H9 (cell line): ENCODE measurements at regions not wholly inside any gene's neighbourhood (a gene's known extent, or its start where the extent isn't known, plus 50 kb on each side); places are given as distances from the start of the nearest gene placed in this dataset.

Experiments
- DNase-seq: peaks from one replicate; pipeline ENCODE4 v3.0.0-alpha.2; 2017
- H2AFZ ChIP-seq: one replicate; pipeline ENCODE4 v1.6.1; 2013; ENCODE audit warnings: mild to moderate bottlenecking, low read length, control low read depth, moderate library complexity
- H2AK5ac ChIP-seq: 2 replicates; pipeline ENCODE4 v1.6.1; 2013; ENCODE audit warnings: low read length, control low read depth, mixed read lengths; ENCODE audit not compliant: insufficient read length
- H2BK120ac ChIP-seq: one replicate; pipeline ENCODE4 v1.6.1; 2013; ENCODE audit warnings: low read depth, mild to moderate bottlenecking, low read length, control low read depth, inconsistent platforms; ENCODE audit not compliant: poor library complexity, severe bottlenecking
- H2BK12ac ChIP-seq: 2 replicates; pipeline ENCODE4 v1.6.1; 2013; ENCODE audit warnings: low read length, control low read depth, mixed read lengths, low read depth; ENCODE audit not compliant: insufficient read length
- H2BK15ac ChIP-seq: 2 replicates; pipeline ENCODE4 v1.6.1; 2013; ENCODE audit warnings: low read depth, low read length, control low read depth
- H2BK20ac ChIP-seq: one replicate; pipeline ENCODE4 v1.6.1; 2013; ENCODE audit warnings: low read depth, mild to moderate bottlenecking, low read length, control low read depth, inconsistent platforms; ENCODE audit not compliant: poor library complexity, severe bottlenecking
- H2BK5ac ChIP-seq: 2 replicates; pipeline ENCODE4 v1.6.1; 2013; ENCODE audit warnings: low read length, control low read depth, mixed read lengths; ENCODE audit not compliant: insufficient read length
- H3K14ac ChIP-seq: 2 replicates; pipeline ENCODE4 v1.6.1; 2013; ENCODE audit warnings: low read length, control low read depth; ENCODE audit not compliant: insufficient read depth
- H3K18ac ChIP-seq: 2 replicates; pipeline ENCODE4 v1.6.1; 2013; ENCODE audit warnings: low read depth, mild to moderate bottlenecking, mixed read lengths, low read length, control low read depth; ENCODE audit not compliant: insufficient read length
- H3K23ac ChIP-seq: 2 replicates; pipeline ENCODE4 v1.6.1; 2013; ENCODE audit warnings: low read length, control low read depth, mixed read lengths, low read depth; ENCODE audit not compliant: insufficient read length
- H3K23me2 ChIP-seq: 2 replicates; pipeline ENCODE4 v1.6.1; 2013; ENCODE audit warnings: low read depth, mild to moderate bottlenecking, mixed read lengths, low read length, control low read depth; ENCODE audit not compliant: insufficient read length, poor library complexity, severe bottlenecking
- H3K27ac ChIP-seq: 2 replicates; pipeline ENCODE4 v1.5.1; 2013; ENCODE audit warnings: low read length, control low read depth, mixed read lengths, low read depth; ENCODE audit not compliant: insufficient read length
- H3K27me3 ChIP-seq: 2 replicates; pipeline ENCODE4 v1.6.1; 2013; ENCODE audit warnings: low read length, control low read depth, inconsistent platforms; ENCODE audit not compliant: insufficient read depth
- H3K4ac ChIP-seq: 2 replicates; pipeline ENCODE4 v1.6.1; 2013; ENCODE audit warnings: low read depth, mild to moderate bottlenecking, control low read depth, inconsistent platforms, low read length, moderate library complexity
- H3K4me1 ChIP-seq: 2 replicates; pipeline ENCODE4 v1.6.1; 2013; ENCODE audit warnings: low read length, control low read depth, inconsistent platforms; ENCODE audit not compliant: insufficient read depth
- H3K4me2 ChIP-seq: 2 replicates; pipeline ENCODE4 v1.6.1; 2013; ENCODE audit warnings: low read length, control low read depth, mixed read lengths; ENCODE audit not compliant: insufficient read length, insufficient read depth
- H3K56ac ChIP-seq: 2 replicates; pipeline ENCODE4 v1.6.1; 2013; ENCODE audit warnings: low read depth, mild to moderate bottlenecking, mixed read lengths, low read length, control low read depth; ENCODE audit not compliant: insufficient read length
- H3K79me1 ChIP-seq: 2 replicates; pipeline ENCODE4 v1.6.1; 2013; ENCODE audit warnings: low read depth, mild to moderate bottlenecking, moderate library complexity, low read length, control low read depth, inconsistent platforms; ENCODE audit not compliant: insufficient read depth, poor library complexity, severe bottlenecking
- H3K79me2 ChIP-seq: 2 replicates; pipeline ENCODE4 v1.6.1; 2013; ENCODE audit warnings: low read length, control low read depth, inconsistent platforms; ENCODE audit not compliant: insufficient read depth
- H3K9ac ChIP-seq: 2 replicates; pipeline ENCODE4 v1.6.1; 2013; ENCODE audit warnings: low read length, control low read depth, mixed read lengths; ENCODE audit not compliant: insufficient read length; ENCODE audit errors: extremely low read depth
- H3K9me3 ChIP-seq: one replicate; pipeline ENCODE4 v1.6.1; 2013; ENCODE audit warnings: low read depth, low read length, inconsistent platforms; ENCODE audit not compliant: control insufficient read depth
- H3T11ph ChIP-seq: one replicate; pipeline ENCODE4 v1.6.1; 2013; ENCODE audit warnings: mild to moderate bottlenecking, low read length, control low read depth, inconsistent platforms
- H4K20me1 ChIP-seq: one replicate; pipeline ENCODE4 v1.6.1; 2013; ENCODE audit not compliant: control insufficient read depth, insufficient read length, insufficient read depth
- H4K5ac ChIP-seq: 2 replicates; pipeline ENCODE4 v1.6.1; 2013; ENCODE audit warnings: low read depth, mild to moderate bottlenecking, mixed read lengths, low read length, control low read depth; ENCODE audit not compliant: insufficient read length
- H4K8ac ChIP-seq: replicated peaks from 2 replicates; pipeline ENCODE4 v1.6.1; 2013; ENCODE audit warnings: low read length, control low read depth, mixed read lengths, low read depth; ENCODE audit not compliant: insufficient read length
- H4K91ac ChIP-seq: 2 replicates; pipeline ENCODE4 v1.6.1; 2013; ENCODE audit warnings: low read depth, mild to moderate bottlenecking, moderate library complexity, mixed read lengths, low read length, control low read depth; ENCODE audit not compliant: insufficient read length
- H3K27ac Mint-ChIP-seq, 3 experiments: 2 replicates in 2 of 3; 3 replicates in 1 of 3; pipeline ENCODE4 v1.8.0; 2020 to 2021; ENCODE audit warnings: mixed read lengths in 3 of 3, mild to moderate bottlenecking in 1 of 3, moderate library complexity in 1 of 3
- H3K27me3 Mint-ChIP-seq: 2 replicates; pipeline ENCODE4 v1.8.0; 2021; ENCODE audit warnings: low read depth, mild to moderate bottlenecking, moderate library complexity, mixed read lengths
- H3K36me3 Mint-ChIP-seq, 3 experiments: 2 replicates in 2 of 3; 3 replicates in 1 of 3; pipeline ENCODE4 v1.8.0; 2020 to 2021; ENCODE audit warnings: low read depth in 3 of 3, mixed read lengths in 3 of 3; ENCODE audit not compliant: insufficient read depth in 1 of 3
- H3K4me1 Mint-ChIP-seq, 2 experiments: 2 replicates each; pipeline ENCODE4 v1.8.0; 2020; ENCODE audit warnings: mixed read lengths in 2 of 2
- H3K4me3 Mint-ChIP-seq, 2 experiments: 2 replicates in 1 of 2; 3 replicates in 1 of 2; pipeline ENCODE4 v1.8.0; 2020 to 2021; ENCODE audit warnings: mild to moderate bottlenecking in 2 of 2, mixed read lengths in 2 of 2, moderate library complexity in 1 of 2
- H3K9me3 Mint-ChIP-seq, 2 experiments: 2 replicates in 1 of 2; 3 replicates in 1 of 2; pipeline ENCODE4 v1.8.0; 2020; ENCODE audit warnings: mild to moderate bottlenecking in 2 of 2, mixed read lengths in 2 of 2, moderate library complexity in 1 of 2
- WGBS: extraction: QIAGEN DNeasy Blood & Tissue Kit; methylation state at CpG from one replicate; pipeline ENCODE4 v1.1.7; 2013; ENCODE audit warnings: missing lambda C conversion rate, low lambda C conversion rate, mixed read lengths; ENCODE audit not compliant: insufficient read length; ENCODE audit errors: extremely low coverage; 5-methylcytosine and 5-hydroxymethylcytosine counted together
- TF ChIP-seq, protein P1 (sequence below): fragments of 200-600 bp; sonication (generic); conservative IDR thresholded peaks from 3 replicates; pipeline ENCODE4 v1.8.0; 2021; ENCODE audit warnings: antibody characterized with exemption, mild to moderate bottlenecking

DNA sequence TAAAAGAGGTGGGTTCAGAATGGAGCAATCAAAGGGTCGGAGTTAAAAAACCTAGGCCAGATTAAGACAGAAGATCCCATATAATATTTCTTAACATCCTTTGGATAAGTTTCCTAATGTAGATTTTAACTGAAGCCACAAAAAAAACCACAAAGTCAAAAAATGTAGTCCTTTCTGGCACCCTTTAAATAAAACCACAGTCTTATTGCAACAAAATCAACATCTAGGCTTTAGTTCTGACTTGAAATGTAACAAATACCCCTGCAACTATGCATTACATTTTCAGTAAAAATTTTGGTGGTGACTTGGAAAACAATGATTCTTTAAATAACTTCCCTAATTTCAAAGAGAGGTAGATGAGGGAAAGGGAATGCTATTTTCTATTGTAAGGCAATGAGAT is 109.2 kb downstream of the PSAT1 start:
- H4K5ac ChIP-seq: no peak overlapping the region
- H3K4me3 Mint-ChIP-seq: no peak overlapping the region
- no peak overlapping the region for H4K8ac ChIP-seq
- H4K20me1 ChIP-seq: no peaks in the 10 kb centered on the region
- H3K18ac ChIP-seq: no peak overlapping the region
- H3K4me1 ChIP-seq: peaks cover 9% of the 10 kb centered on the region; the same call in 1 of the 2 replicates
- H2BK20ac ChIP-seq: no peak overlapping the region
- TF ChIP-seq, protein P1, sequence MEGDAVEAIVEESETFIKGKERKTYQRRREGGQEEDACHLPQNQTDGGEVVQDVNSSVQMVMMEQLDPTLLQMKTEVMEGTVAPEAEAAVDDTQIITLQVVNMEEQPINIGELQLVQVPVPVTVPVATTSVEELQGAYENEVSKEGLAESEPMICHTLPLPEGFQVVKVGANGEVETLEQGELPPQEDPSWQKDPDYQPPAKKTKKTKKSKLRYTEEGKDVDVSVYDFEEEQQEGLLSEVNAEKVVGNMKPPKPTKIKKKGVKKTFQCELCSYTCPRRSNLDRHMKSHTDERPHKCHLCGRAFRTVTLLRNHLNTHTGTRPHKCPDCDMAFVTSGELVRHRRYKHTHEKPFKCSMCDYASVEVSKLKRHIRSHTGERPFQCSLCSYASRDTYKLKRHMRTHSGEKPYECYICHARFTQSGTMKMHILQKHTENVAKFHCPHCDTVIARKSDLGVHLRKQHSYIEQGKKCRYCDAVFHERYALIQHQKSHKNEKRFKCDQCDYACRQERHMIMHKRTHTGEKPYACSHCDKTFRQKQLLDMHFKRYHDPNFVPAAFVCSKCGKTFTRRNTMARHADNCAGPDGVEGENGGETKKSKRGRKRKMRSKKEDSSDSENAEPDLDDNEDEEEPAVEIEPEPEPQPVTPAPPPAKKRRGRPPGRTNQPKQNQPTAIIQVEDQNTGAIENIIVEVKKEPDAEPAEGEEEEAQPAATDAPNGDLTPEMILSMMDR: no peak
- H3K4me1 Mint-ChIP-seq: peaks cover 27 to 44% of the 10 kb centered on the region in 2 experiments
- H3K27ac ChIP-seq: no peak overlapping the region
- no peaks in the 10 kb centered on the region for H3K79me1 ChIP-seq
- no peak overlapping the region for H2BK15ac ChIP-seq
- no peak overlapping the region for H2AFZ ChIP-seq
- no peaks in the 10 kb centered on the region for H3K9me3 Mint-ChIP-seq
- H3K27me3 Mint-ChIP-seq: no peaks in the 10 kb centered on the region
- H3K23ac ChIP-seq: no peak overlapping the region
- H4K91ac ChIP-seq: no peak overlapping the region
- H2BK12ac ChIP-seq: no peak overlapping the region
- H3K9ac ChIP-seq: no peak overlapping the region
- DNase-seq: no peak
- no peak overlapping the region for H3K14ac ChIP-seq
- no peak overlapping the region for H2BK120ac ChIP-seq
- H3K27ac Mint-ChIP-seq: peak overlapping the region in 2 of 3 experiments; percentile 71 to 77; a peak in 3 of 7 replicates
- H2AK5ac ChIP-seq: no peak overlapping the region
- H3K23me2 ChIP-seq: no peaks in the 10 kb centered on the region
- H2BK5ac ChIP-seq: no peak overlapping the region
- no peaks in the 10 kb centered on the region for H3K9me3 ChIP-seq
- H3K4ac ChIP-seq: no peak overlapping the region
- no peak overlapping the region for H3T11ph ChIP-seq
- no peak overlapping the region for H3K56ac ChIP-seq
- H3K79me2 ChIP-seq: no peaks in the 10 kb centered on the region
- no peaks in the 10 kb centered on the region for H3K27me3 ChIP-seq
- H3K36me3 Mint-ChIP-seq: peaks cover 6 to 18% (median 13%) of the 10 kb centered on the region in 3 experiments; a peak in 6 of 7 replicates
- no CpG with 5 or more reads among the region's 1 CpG for WGBS
- no peak overlapping the region for H3K4me2 ChIP-seq
